BLaER1 (cell line): ENCODE measurements at regions not wholly inside any gene's neighbourhood (a gene's known extent, or its start where the extent isn't known, plus 50 kb on each side); places are given as distances from the start of the nearest gene placed in this dataset.
"Not testable (repeated sequence)": the region's sequence is repeated elsewhere in the genome, so short reads cannot be mapped to it uniquely, and the experiment has no call there.

Experiments
- H3K27ac ChIP-seq: shearing (Covaris generic); formaldehyde crosslinking; 2 replicates; pipeline ENCODE4 v1.8.1; 2022
- H3K27me3 ChIP-seq: shearing (Covaris generic); formaldehyde crosslinking; 2 replicates; pipeline ENCODE4 v1.8.1; 2022
- H3K36me3 ChIP-seq: shearing (Covaris generic); formaldehyde crosslinking; 2 replicates; pipeline ENCODE4 v1.8.1; 2022
- H3K4me1 ChIP-seq: shearing (Covaris generic); formaldehyde crosslinking; 2 replicates; pipeline ENCODE4 v1.8.1; 2022
- H3K4me2 ChIP-seq: shearing (Covaris generic); formaldehyde crosslinking; 2 replicates; pipeline ENCODE4 v1.8.1; 2022
- H3K4me3 ChIP-seq: shearing (Covaris generic); formaldehyde crosslinking; 2 replicates; pipeline ENCODE4 v1.8.1; 2022
- H3K9ac ChIP-seq: shearing (Covaris generic); formaldehyde crosslinking; 2 replicates; pipeline ENCODE4 v1.8.1; 2022
- H3K9me3 ChIP-seq: shearing (Covaris generic); formaldehyde crosslinking; 2 replicates; pipeline ENCODE4 v1.8.1; 2022
- H4K20me1 ChIP-seq: shearing (Covaris generic); formaldehyde crosslinking; 2 replicates; pipeline ENCODE4 v1.8.1; 2022

DNA sequence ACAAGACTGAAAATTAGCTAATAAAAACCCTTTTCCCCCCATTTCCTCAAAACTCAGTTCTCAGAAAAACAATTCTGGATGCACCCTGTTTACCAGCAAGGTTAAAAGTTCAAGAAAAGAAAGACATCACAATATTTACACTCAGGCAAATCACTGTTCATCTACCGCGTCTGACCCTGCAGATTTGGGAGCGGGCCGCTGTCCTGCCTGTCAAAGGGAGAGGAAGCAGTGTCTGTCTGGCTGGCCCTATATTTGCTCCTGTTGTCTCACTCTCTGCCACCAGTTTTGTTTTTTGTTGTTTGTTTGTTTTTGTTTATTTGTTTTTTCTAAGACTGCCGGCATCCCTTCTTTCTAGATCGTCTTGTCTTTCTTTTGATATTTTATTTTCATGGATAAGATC lies 299.4 kb downstream of the BCL2L11 start:
- H3K9me3 ChIP-seq, H3K4me3 ChIP-seq, H3K27ac ChIP-seq, H3K4me2 ChIP-seq, H3K27me3 ChIP-seq, H4K20me1 ChIP-seq, H3K4me1 ChIP-seq, H3K36me3 ChIP-seq, H3K9ac ChIP-seq: not testable (repeated sequence)

DNA sequence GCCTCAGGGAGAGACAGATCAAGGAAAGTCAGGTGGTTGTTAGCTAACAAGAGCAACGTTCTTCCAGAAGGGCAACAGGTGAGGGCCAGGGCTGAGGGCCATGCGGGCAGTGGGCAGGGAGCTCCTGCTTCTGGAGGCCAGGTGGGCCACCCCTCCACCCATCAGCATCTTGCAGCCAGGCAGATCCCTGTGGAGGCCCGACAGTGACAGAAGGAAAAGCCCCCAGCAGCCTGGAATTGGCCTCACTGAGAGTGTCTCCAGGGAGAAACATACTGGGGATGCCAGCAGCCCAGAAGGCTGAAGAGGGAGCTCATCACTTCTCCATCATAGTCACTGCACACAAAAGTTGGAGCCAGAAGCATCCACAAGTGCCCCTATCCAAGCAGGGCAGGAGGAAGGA lies 300.1 kb downstream of the BCL2L11 start:
- not testable (repeated sequence) for H3K4me2 ChIP-seq, H3K36me3 ChIP-seq, H3K9me3 ChIP-seq, H4K20me1 ChIP-seq, H3K27ac ChIP-seq, H3K9ac ChIP-seq, H3K4me1 ChIP-seq, H3K27me3 ChIP-seq, H3K4me3 ChIP-seq

DNA sequence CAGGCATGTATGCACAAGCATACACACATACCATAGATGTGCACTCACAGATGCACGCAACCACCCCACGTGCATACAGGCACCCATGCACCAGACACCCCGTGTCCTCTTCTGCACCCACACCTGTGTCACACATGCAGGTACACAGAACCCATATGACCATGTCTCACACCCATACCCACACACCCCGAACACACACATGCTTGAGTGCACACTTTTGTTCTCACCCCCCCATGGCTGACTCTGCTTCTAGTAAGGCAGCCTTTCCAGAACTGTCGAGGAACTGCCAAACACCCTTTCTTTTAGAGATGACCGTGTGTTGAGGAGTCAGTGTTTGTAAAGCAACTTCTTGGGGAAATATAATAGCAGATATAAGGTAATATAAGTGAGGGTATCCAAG lies 301.2 kb downstream of the BCL2L11 start:
- not testable (repeated sequence) for H3K36me3 ChIP-seq, H3K4me1 ChIP-seq, H3K9ac ChIP-seq, H3K27me3 ChIP-seq, H3K4me3 ChIP-seq, H3K9me3 ChIP-seq, H4K20me1 ChIP-seq, H3K27ac ChIP-seq, H3K4me2 ChIP-seq

DNA sequence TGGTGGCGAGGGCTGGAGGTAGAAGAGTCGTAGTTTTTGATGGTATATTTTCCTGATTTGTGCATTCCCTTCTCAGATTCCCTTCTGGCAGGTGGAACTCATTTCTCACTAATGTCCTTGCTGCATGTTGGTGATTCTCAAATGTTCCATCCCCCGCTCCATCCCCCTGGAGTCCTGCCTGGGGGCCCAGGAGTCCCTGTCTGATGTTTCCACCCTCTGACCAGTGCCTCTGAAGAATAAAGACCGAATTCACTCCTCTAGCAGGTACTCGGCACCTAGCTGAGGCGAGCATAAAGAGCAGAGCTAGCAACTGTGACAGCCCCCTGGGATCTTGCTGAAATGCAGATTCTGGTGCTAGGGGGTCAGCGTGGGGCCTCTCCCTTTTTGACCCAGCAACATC lies 301.8 kb downstream of the BCL2L11 start:
- H3K36me3 ChIP-seq, H3K9me3 ChIP-seq, H3K27me3 ChIP-seq, H3K27ac ChIP-seq, H3K4me2 ChIP-seq, H3K9ac ChIP-seq, H3K4me1 ChIP-seq, H3K4me3 ChIP-seq, H4K20me1 ChIP-seq: not testable (repeated sequence)

DNA sequence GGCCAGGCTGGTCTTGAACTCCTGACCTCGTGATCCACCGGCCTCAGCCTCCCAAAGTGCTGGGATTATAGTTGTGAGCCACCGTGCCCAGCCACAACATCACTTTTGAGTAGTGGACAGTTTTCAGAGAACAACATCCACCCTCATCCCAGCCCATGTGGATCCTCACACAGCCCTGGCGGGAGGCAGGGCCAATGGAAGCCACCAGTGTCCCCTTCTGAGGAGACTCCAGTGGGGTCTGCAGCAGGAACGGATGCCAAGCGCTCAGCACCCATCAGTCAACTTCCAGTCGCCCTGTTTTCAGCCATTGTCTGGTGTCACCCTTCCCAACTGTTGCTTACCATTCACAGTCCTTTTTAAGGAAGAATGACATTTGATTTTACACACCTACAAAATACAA lies 302.5 kb downstream of the BCL2L11 start:
- not testable (repeated sequence) for H4K20me1 ChIP-seq, H3K36me3 ChIP-seq, H3K9ac ChIP-seq, H3K4me2 ChIP-seq, H3K4me1 ChIP-seq, H3K4me3 ChIP-seq, H3K27ac ChIP-seq, H3K9me3 ChIP-seq, H3K27me3 ChIP-seq

DNA sequence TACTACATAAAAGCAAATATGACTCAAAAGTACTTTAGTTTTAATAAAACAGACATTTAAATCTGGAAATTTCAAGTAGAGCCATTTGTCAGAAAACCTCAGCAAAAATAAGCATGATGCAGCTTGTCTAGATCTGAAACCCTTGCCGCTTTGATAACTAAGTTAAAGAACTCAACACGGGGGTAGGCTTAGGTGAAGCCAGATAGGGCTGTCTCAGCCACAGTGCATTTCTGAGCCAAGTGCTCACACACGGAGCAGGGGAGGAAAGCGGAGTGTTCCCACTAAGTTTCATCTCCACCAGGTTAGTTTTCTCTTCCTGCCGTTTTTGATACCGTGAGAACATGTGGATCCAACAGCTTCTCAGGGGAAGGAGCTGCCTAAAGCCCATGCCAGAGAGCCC lies 303.5 kb downstream of the BCL2L11 start:
- H3K36me3 ChIP-seq, H3K27ac ChIP-seq, H3K4me1 ChIP-seq, H3K4me3 ChIP-seq, H3K9ac ChIP-seq, H3K27me3 ChIP-seq, H4K20me1 ChIP-seq, H3K9me3 ChIP-seq, H3K4me2 ChIP-seq: not testable (repeated sequence)

DNA sequence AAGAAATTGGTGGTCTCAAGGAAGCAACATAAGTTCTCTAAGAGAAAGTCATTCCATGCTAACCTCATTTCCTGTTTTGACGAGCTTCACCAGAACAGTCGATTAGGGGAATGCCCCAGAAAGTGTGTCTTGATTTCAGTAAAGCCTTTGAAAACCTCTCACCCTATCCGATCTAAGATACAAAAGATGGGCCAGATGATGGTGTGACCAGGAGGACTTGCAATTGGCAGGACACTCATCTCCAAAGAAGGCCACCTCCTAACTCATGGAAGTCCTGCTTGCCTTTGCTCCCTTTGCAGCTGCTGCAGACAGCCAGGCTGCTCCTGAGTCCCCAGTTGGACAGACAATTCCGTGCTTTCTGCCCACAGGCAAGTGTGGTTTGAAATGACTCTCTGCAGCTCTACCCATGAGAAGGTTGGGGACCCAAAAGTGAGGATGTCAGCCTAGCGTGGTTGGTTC lies 304.2 kb downstream of the BCL2L11 start:
- H3K9me3 ChIP-seq, H3K27me3 ChIP-seq, H3K36me3 ChIP-seq, H4K20me1 ChIP-seq, H3K4me3 ChIP-seq, H3K4me1 ChIP-seq, H3K4me2 ChIP-seq, H3K27ac ChIP-seq, H3K9ac ChIP-seq: not testable (repeated sequence)

DNA sequence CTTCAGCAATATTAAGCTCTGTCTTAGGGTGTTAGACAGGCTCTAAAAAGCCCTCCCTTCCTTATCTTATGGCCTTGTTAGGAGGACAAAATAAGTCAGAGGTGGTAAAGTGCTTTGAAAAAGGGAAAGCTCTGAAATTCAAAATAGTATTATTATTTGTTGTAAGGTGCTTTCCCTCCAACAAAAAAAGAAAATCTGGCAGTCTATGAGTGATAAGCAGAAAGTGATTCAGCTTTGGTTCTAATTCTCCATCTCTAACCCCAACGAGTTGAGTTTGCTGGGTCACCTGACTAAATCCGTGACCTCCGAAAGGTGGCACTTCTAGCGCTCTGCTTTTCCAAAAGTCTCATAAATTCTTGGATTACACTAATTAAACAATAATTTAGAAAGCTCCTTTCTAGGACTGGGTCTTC lies 305.1 kb downstream of the BCL2L11 start:
- not testable (repeated sequence) for H3K4me2 ChIP-seq, H3K9ac ChIP-seq, H3K36me3 ChIP-seq, H3K4me3 ChIP-seq, H3K9me3 ChIP-seq, H4K20me1 ChIP-seq, H3K27me3 ChIP-seq, H3K27ac ChIP-seq
- H3K4me1 ChIP-seq, result peaks cover 11% of the 10 kb centered on the region

DNA sequence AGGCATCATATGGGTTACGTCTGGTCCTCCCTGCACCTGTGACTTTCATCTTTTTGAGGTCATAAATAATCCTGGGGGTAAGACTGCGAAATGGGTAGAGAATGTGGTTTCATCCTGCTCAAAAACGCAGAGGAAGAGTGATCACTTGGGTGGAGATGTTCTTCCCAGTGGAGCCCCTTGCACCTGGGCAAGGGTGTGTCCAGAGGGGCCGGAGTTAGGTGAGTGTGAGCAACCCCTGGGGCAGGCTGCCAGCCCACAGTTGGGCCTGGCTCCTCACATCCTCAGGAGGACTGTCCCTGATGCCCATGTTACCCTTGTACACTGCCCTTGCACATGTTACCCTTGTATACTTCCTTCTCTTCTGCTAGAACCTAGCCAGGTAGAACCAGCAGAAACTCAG lies 306.6 kb downstream of the BCL2L11 start:
- not testable (repeated sequence) for H3K4me2 ChIP-seq, H4K20me1 ChIP-seq, H3K9ac ChIP-seq, H3K27me3 ChIP-seq, H3K27ac ChIP-seq, H3K4me3 ChIP-seq, H3K36me3 ChIP-seq, H3K9me3 ChIP-seq
- H3K4me1 ChIP-seq, result peaks cover 18% of the 10 kb centered on the region

DNA sequence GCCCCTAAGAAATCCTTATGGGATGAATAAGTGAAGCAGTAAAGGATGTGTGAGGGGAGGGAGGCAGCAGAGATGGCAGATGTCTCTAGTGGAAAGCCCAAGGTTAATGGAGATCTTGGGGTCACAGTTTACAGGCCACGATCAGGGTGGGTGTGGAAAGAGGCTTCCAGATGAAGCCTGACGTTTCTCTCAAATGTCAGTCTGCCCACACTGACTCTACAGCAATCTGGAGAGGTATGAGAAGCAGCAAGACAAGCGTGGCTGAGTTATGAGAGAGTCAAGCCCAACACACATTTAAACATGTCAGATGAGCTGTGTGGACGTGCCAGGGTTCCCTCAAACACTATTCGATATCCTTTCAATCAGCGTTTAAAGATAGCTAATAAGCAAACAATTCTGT lies 308.2 kb downstream of the BCL2L11 start:
- H3K36me3 ChIP-seq, H3K9me3 ChIP-seq, H3K27me3 ChIP-seq, H3K4me3 ChIP-seq, H3K27ac ChIP-seq, H3K9ac ChIP-seq, H4K20me1 ChIP-seq: not testable (repeated sequence)
- peak overlapping the region; percentile 63 for H3K4me2 ChIP-seq
- peaks cover 25% of the 10 kb centered on the region for H3K4me1 ChIP-seq

DNA sequence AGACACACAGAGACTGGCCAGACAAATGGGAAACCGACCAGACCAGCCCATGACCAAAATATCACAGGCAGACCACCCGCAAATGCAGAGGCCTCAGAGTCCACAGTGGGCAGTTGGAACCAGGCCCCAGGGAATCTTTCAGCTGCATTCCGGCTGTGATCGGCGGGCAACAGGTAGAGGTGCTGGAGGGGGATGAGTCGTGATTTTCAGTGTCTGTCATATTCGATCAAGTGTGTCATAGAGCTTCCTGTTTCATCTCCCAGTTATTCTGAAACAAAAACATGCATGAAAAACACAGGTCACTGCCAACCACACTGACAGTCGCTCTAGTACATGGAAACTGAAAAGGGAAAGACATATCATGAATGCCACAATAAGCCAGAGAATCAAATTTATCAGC lies 308.6 kb downstream of the BCL2L11 start:
- not testable (repeated sequence) for H3K9ac ChIP-seq, H3K36me3 ChIP-seq, H3K27ac ChIP-seq, H3K27me3 ChIP-seq, H3K4me3 ChIP-seq, H3K9me3 ChIP-seq, H4K20me1 ChIP-seq
- H3K4me2 ChIP-seq, result peak overlapping the region; percentile 63
- peaks cover 25% of the 10 kb centered on the region for H3K4me1 ChIP-seq

DNA sequence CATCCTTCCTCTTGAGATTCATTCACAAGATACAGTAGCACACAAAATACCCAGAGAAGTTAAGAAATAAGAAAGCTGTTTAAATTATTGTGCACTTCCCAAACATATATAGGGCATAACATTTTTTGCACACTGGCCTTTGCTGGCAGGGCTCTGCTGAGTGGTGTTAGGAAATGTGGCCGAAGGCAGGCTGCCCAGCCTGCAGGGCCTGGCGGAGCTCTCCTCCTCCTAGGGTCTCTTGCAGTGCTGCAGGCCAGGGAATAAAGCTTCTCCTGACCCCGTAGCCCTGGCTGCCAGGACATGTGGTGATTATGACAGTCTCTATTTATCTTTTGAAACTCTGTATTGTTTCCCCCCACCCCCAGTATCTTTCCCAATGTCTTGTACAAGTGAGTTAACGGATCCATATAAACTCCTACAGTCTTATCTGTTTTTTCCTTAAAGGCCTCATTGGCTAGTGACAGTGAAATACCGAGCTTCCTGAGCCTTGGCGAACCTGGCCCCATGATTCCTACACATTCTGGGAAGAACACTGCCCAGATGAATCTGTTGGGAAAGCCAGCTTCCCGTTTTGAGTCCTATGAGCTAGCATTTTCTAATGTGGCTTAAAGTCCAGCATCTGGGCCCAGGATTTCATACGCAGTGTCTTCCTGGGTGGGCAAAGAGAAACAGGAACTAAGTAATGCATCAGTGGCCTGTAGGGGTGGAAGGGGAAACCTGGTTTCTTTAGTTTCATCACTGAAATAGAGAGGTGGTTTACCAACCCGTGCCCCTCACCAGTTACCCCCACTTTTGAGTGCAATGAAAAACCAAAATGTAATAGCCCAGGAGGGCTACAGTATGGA lies 310.3 kb downstream of the BCL2L11 start:
- not testable (repeated sequence) for H3K9me3 ChIP-seq, H3K36me3 ChIP-seq, H3K4me3 ChIP-seq, H3K27ac ChIP-seq, H4K20me1 ChIP-seq, H3K4me2 ChIP-seq, H3K9ac ChIP-seq, H3K27me3 ChIP-seq
- H3K4me1 ChIP-seq, result peaks cover 25% of the 10 kb centered on the region

DNA sequence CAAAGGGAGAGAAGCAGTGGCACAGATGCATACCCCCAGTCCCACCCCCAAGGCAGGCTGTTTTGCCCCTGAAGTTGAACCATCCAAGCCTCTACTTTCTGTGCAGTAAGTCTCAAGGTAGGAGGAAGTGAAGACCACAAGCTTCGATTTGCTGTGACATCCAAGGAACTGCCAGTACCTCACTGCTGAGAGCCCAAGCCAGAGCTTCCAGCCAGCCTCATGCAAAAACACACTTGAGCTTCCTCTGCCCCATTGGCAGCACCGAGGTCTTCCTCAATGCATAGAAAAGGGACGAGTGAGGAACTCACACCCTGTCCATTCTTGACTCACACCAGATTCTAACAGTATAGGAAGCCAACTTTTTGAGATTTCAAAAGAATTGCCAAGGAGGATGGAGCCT lies 311.7 kb downstream of the BCL2L11 start:
- H3K4me3 ChIP-seq, H3K9ac ChIP-seq, H3K9me3 ChIP-seq, H3K36me3 ChIP-seq, H3K27me3 ChIP-seq, H3K27ac ChIP-seq, H4K20me1 ChIP-seq: not testable (repeated sequence)
- Histone ChIP-seq H3K4me2 (peak overlapping the region; percentile 39), H3K4me1 (peaks cover 25% of the 10 kb centered on the region)

DNA sequence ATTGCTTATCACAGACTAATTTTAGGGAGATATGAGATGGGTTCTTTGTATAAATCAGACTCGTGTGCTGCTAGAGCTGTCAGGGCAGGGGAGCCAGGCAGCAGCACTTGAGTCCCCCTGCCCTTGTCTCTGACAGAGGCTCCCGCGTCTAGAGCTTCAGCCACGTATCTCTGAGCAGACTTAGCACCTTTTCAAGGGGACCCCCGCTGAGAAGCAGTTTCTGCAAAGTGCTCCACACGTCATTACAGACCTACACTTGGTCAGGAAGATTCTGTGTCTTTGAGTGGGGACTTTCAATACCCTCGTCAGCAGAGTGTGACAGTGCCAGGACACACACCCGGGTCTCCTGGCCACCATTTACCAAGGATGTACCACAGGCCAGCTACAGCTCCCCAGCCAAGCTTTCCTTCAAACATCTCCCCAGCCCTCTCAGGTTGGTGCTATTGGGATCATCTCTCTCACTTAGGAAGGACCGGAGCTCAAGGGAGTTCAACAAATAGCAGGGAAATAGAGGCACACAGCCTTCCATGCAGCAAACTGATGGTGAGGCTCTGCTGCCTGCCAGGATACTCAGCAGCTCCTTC lies 312.3 kb downstream of the BCL2L11 start:
- not testable (repeated sequence) for H3K4me2 ChIP-seq, H4K20me1 ChIP-seq, H3K36me3 ChIP-seq, H3K9me3 ChIP-seq, H3K4me3 ChIP-seq, H3K27ac ChIP-seq, H3K9ac ChIP-seq, H3K27me3 ChIP-seq
- H3K4me1 ChIP-seq, result peaks cover 25% of the 10 kb centered on the region

DNA sequence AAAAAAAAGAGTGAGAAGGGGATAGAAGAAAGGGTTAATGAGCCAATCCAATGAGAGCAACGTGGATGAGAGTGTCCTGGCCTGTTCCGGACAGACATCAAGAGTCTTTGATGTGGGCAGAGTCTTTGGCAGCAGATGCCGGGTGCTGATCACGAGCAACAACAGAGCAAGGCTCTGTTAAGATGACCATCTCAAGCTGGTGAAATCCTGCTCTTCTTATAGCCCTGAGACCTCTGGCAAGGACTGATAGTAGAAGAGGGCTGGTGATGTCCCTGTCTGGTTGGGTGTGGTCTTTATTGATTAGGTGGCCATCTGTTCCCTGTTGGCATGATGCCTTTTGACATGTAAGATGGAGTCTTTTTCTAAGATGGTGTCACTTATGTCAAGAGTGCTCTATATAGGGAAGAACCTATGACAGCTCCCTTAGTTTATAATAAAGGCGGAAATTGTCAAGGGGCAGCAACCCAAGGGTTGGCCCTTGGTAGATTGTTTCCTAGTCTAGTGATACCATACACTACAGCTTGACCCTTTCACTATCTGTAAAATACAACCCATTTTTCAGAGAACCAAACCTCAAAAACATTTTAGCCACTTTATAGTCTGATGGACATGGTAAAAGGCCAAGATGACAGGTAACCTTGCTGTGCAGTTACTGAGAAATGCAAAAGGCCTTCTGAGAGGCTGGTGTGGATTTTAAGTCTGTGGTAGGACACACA lies 313.3 kb downstream of the BCL2L11 start:
- not testable (repeated sequence) for H3K36me3 ChIP-seq, H4K20me1 ChIP-seq, H3K9me3 ChIP-seq, H3K4me3 ChIP-seq, H3K4me2 ChIP-seq, H3K27me3 ChIP-seq, H3K27ac ChIP-seq, H3K9ac ChIP-seq
- peaks cover 22% of the 10 kb centered on the region for H3K4me1 ChIP-seq
